Stimulated activated CD4-positive, alpha-beta T cell treated with anti-CD3 and anti-CD28 coated beads, Interleukin-4, amount 100 ng/mL, for 24 hours (primary cell): ENCODE measurements at regions not wholly inside any gene's neighbourhood (a gene's known extent, or its start where the extent isn't known, plus 50 kb on each side); places are given as distances from the start of the nearest gene placed in this dataset.
"Not testable (repeated sequence)": the region's sequence is repeated elsewhere in the genome, so short reads cannot be mapped to it uniquely, and the experiment has no call there.

Source experiments
- DNase-seq: peaks from one replicate; pipeline ENCODE4 v3.0.0-alpha.2; 2020

- no peak for DNase-seq
Observed at GRCh38 chr14:71621276-71621675, 311.0 kb upstream of the RGS6 start.

GRCh38 chr14:71621980-71622605 lies 310.1 kb upstream of the RGS6 start:
- DNase-seq = no peak

DNA sequence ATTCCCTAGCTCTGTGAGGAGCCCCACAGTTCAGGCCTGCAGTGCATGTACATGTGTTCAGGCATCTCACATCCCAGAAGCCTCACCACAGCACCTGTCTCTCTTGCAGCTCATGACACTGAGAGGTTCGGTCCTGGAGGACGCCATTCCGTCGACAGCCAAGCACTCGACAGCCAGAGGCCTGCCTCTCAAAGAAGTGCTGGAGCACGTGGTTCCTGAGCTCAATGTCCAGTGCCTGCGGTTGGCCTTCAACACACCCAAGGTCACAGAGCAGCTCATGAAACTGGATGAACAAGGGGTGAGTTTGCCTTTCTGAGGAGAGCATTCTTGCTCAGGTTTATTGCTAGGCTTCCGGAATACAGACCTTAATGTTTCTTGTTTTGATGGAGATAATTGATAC lies 308.3 kb upstream of the RGS6 start:
- DNase-seq = no peak

DNA sequence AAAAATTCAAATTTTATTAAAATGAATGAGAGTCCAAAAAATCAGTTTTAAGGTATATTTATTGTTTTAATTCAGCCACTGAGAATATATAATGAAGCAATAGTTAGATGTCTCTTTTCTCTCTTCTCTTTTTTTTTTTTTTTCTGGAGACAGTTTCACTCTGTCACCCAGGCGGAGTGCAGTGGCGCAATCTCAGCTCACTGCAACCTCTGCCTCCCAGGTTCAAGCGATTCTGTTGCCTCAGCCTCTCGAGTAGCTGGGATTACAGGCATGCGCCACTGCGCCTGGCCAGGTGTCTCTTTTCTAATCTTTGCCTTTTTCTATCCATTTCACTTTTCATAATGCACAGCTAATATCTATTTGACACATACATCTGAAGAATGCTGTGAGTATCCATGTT lies 307.1 kb upstream of the RGS6 start:
- no peak for DNase-seq

GRCh38 chr14:71625891-71626701 lies 306.1 kb upstream of the RGS6 start:
- DNase-seq = no peak

- no peak for DNase-seq
Observed at GRCh38 chr14:71628433-71628832, 303.8 kb upstream of the RGS6 start.

DNA sequence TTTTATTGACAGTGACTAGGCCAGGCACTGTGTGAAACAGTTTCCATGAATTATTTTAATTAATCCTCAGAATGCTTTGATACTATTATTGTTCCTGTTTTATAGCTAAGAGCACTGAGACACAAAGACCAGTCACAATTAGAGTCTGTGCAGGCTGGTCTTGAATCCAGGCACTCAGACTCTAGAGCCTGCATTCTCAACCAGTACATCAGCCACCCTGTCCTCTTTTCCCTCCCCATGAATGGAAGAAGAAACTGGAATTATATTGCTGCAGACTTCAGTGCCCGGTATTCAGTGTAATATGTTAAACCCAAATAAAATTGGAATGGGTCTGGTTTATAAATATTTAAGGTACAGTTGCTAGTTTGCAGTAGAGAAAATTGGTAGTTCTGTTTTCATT lies 303.0 kb upstream of the RGS6 start:
- no peak for DNase-seq

- DNase-seq = no peak
Observed at GRCh38 chr14:71629765-71630492, 302.3 kb upstream of the RGS6 start.

GRCh38 chr14:71631030-71631429 lies 301.2 kb upstream of the RGS6 start:
- DNase-seq = not testable (repeated sequence)

DNA sequence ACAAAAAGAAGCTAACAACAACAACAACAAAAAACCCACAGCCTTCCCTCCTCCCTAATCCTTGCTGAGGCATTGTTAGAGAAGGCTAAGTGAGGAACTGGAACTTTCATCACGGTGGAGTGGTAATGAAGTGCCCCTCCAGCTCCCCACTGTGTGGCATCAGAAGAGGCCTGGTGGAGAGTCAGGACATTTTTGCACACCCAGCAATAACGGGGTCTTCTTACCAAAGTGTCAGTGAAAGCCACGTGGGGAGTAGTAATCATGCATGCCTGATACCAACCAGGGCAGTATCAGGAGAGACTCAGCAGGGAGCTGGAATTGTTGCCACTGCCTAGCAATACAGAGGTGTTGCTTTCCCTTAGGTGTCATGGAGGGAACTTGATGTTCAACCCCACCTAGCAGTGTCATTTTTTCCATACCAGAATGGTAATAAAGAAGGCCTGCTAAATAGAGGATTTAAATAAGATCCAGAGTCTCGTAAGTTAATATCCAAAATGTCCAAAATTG lies 299.7 kb upstream of the RGS6 start:
- DNase-seq = no peak

- no peak for DNase-seq
Observed at GRCh38 chr14:71636076-71636475, 296.2 kb upstream of the RGS6 start.

GRCh38 chr14:71636820-71637471 lies 295.3 kb upstream of the RGS6 start:
- no peak for DNase-seq

- DNase-seq = no peak
Observed at GRCh38 chr14:71638523-71639196, 293.6 kb upstream of the RGS6 start.

DNA sequence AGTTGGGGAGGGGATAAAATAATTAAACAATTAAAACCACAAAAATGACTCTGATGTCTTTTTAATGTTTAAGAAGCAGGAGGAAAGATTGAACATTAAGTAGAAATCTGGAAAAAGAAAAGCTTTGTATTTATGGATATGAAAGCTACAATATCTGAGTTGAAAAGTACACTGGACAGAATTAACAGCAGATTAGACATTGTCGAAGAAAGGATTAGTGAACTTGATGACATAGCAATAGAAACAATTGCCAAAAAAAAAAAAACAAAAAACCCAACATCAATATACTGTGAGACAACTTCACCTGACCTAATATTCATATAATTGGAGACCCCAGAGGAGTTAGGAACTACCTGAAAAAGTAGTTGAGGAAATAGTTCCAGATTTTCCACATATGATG lies 289.5 kb upstream of the RGS6 start:
- DNase-seq = no peak

DNA sequence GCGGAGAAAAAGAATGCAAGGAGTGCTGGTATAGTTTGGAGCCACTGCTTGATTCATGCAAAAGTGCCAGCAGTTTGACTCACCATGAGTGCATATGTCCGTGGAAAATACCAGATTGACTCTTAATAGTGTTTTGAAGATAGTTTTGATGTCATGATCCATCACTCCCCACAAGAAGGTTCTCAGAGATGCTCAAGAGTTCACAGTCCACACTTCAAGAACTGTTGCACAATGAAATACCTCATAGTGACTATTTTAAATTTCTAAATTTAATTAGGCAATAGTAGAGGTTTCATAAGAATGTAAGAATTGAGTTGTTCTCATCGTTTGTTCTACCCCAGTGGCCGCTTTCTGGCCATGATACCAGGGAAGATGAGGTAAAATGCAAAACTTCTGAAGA lies 286.6 kb upstream of the RGS6 start:
- no peak for DNase-seq

DNA sequence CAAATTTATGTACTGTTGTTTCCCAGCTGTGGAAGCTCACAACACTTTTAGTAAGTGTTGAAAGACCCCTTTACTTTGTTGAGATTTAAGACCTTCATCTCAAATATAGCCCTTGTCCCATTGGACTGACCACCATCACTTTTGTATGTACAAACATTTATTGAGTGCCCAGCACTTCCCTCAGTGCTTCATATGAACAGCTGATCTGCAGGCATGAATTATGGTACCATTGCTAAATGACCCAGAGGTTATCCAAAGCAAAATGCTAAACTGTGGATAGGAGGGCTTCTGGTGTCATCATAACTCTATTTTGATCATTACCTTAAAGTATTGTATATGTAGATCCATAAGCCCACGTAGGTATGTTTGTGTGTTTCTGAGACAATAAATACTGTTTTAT lies 285.7 kb upstream of the RGS6 start:
- no peak for DNase-seq

DNA sequence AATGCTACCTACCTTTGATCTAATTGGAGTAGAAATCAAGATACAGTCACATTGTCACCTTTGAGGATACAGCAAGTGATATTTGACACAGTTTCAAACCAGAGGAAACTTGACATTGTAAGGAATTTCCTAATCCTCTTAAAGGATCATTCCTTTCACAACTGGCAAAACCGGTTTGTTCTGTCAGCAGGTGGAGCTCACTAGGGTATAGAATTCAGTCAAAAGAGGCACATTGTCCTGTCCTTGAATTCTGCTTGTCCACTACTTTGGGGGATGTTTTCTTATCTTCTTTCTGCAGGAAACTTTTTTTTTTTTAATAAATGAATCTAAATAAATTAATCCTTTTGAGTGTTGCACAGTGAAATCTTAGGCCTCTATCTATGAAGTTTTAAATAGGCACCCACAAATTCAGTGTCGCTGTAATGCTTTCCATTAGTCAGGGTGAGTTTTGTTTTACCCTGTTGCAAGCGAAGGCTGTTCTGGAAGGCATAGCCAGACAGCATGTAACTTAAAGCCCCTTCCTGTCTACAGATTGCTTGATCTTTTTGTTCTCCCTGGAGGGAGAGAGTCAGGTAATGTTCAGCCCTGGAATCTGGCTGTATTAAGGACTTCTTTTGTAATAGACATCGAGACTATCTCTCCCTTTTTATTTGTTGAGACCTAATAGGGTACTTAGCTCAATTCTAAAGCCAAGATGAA lies 285.0 kb upstream of the RGS6 start:
- no peak for DNase-seq

DNA sequence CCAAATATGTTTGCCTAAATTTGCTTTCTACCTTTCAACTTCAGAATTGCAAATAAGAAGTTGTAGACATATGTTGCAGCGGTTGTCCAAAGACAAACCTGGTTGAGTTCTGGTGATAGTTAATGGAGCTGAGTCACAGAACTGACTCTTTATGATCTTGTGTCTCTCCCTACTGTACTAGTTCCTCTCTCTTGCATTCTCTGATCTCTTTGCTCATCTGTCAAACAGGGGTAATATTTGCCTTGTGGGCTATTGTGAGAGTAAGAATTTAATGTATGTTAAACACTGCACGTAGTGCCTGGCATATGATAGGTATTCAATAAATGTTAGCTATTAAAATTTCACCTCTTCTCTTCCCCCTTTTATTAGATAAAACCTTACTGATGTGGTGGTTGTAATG lies 283.5 kb upstream of the RGS6 start:
- DNase-seq = no peak

- DNase-seq = no peak
Observed at GRCh38 chr14:71650187-71650755, 282.0 kb upstream of the RGS6 start.

DNA sequence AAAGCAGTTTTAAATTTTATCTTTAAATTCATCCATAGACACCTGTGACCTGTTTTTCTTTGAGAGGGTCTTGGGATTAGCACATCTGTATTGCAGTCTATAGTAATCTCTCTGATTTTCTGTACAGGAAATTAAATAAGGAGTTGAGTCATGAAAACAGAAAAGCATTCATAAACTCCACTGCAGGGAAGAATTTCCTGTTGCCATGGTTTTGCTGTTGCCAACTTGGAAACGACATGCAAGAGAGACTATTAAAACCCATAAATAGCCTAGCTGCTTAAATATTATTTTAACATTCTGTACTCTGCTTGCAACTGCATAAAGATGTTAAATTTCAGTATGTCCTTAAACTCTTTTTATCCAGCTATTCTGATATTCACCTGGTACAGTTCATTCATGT lies 281.0 kb upstream of the RGS6 start:
- no peak for DNase-seq

DNA sequence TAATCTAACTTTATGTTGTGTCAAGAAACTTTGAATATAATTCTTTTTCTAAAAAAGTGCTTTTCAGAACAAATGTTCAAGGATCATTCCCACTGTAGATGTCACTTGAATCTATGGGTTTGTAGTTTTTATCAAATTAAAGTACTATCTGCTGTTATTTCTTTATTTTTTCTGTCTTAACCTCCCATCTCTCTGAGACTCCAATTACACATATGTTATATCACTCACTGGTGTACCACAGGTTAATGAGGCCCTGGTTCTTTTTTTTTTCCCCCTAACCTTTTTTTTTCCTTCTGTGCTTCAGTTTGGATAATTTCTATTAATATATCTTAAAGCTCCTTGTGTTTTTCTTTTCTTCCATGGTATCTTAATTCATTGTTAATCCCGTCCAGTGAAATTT lies 279.9 kb upstream of the RGS6 start:
- DNase-seq = no peak

GRCh38 chr14:71654810-71655209 lies 277.4 kb upstream of the RGS6 start:
- no peak for DNase-seq
